ENCODE measurements at regions not wholly inside any gene's neighbourhood (a gene's known extent, or its start where the extent isn't known, plus 50 kb on each side); places are given as distances from the start of the nearest gene placed in this dataset.

- Histone ChIP-seq H3K27ac (ENCODE audit: extremely low read length, insufficient read depth, low read length) (no peak overlapping the region), H3K4me1 (ENCODE audit: insufficient read depth, low read length) (no peaks in the 10 kb centered on the region), H3K4me3 (replicated peaks in 1 of 3; ENCODE audit: insufficient read depth in 1 of 3, low read depth in 2 of 3, low read length in 3 of 3) (no peak overlapping the region), H3K9ac (ENCODE audit: insufficient read depth, low read depth, low read length) (no peak overlapping the region), H3K79me2 (ENCODE audit: insufficient read depth, low read length) (no peaks in the 10 kb centered on the region), H4K20me1 (ENCODE audit: insufficient read depth, low read length) (no peaks in the 10 kb centered on the region), H3K4me2 (ENCODE audit: low read depth, low read length) (no peak overlapping the region), H2AFZ (ENCODE audit: low read length) (no peak overlapping the region), H3K9me3 (ENCODE audit: low read length) (no peaks in the 10 kb centered on the region), H3K27me3 (ENCODE audit: control insufficient read depth in 1 of 2, insufficient read depth in 2 of 2, low read length in 2 of 2) (no peaks in the 10 kb centered on the region), H3K36me3 (replicated peaks in 1 of 2; ENCODE audit: control insufficient read depth in 1 of 2, insufficient read depth in 2 of 2, low read length in 2 of 2) (no peaks in the 10 kb centered on the region)
- ChIA-PET POLR2A (no interaction called here), CTCF (ENCODE audit: low intra/inter-chr PET ratio, low total read pairs) (no interaction called here)
- DNase-seq (ENCODE audit: low spot score) (no peak), FAIRE-seq (no peak), ATAC-seq (no peak)
- intact Hi-C loops (cut with micrococcal nuclease; ENCODE audit: unreplicated experiment) (no loop called here), in situ Hi-C loops (cut with HindIII; ENCODE audit: extremely low pct_ligation_motif_present, low pct_unique_long_range_greater_than_20kb) (no loop called here)
- 2% methylated on average over 2 of the region's 2 CpGs for WGBS (ENCODE audit: low lambda C conversion rate)
- no TSS peak for BruUV-seq (replicated peaks)
- TF ChIP-seq ZNF264 (CRISPR knock-in tag; IDR thresholded peaks at IDR 0.05) (no peak), ASH2L (IDR thresholded peaks at IDR 0.05; ENCODE audit: insufficient read length, low read depth, low read length) (no peak), POLR2G (IDR thresholded peaks at IDR 0.05; ENCODE audit: low read depth, low read length) (no peak), NRL (CRISPR knock-in tag; IDR thresholded peaks at IDR 0.05; ENCODE audit: borderline replicate concordance) (no peak), ZNF337 (CRISPR knock-in tag; IDR thresholded peaks at IDR 0.05; ENCODE audit: borderline replicate concordance, low read depth) (no peak), DNMT3B (CRISPR knock-in tag; conservative IDR thresholded peaks at IDR 0.05) (no peak), NR1H2 (CRISPR knock-in tag; IDR thresholded peaks at IDR 0.05; ENCODE audit: borderline replicate concordance, low read depth) (no peak), ZNF703 (CRISPR knock-in tag; IDR thresholded peaks at IDR 0.05; ENCODE audit: borderline replicate concordance) (no peak), ZFP36L1 (CRISPR knock-in tag; IDR thresholded peaks at IDR 0.05) (no peak), ZNF605 (CRISPR knock-in tag; IDR thresholded peaks at IDR 0.05) (no peak), SIN3A (IDR thresholded peaks at IDR 0.05; ENCODE audit: borderline replicate concordance, low read depth, low read length) (no peak), KDM2A (CRISPR knock-in tag; IDR thresholded peaks at IDR 0.05; ENCODE audit: borderline replicate concordance, low read depth) (no peak), DRAP1 (CRISPR knock-in tag; IDR thresholded peaks at IDR 0.05) (no peak), SKIL (CRISPR knock-in tag; IDR thresholded peaks at IDR 0.05; ENCODE audit: borderline replicate concordance) (no peak), SRSF1 (optimal IDR thresholded peaks at IDR 0.05; ENCODE audit: low read depth, low read length) (no peak), RXRB (CRISPR knock-in tag; IDR thresholded peaks at IDR 0.05; ENCODE audit: borderline replicate concordance) (no peak)
- TF ChIP-seq, protein P1, sequence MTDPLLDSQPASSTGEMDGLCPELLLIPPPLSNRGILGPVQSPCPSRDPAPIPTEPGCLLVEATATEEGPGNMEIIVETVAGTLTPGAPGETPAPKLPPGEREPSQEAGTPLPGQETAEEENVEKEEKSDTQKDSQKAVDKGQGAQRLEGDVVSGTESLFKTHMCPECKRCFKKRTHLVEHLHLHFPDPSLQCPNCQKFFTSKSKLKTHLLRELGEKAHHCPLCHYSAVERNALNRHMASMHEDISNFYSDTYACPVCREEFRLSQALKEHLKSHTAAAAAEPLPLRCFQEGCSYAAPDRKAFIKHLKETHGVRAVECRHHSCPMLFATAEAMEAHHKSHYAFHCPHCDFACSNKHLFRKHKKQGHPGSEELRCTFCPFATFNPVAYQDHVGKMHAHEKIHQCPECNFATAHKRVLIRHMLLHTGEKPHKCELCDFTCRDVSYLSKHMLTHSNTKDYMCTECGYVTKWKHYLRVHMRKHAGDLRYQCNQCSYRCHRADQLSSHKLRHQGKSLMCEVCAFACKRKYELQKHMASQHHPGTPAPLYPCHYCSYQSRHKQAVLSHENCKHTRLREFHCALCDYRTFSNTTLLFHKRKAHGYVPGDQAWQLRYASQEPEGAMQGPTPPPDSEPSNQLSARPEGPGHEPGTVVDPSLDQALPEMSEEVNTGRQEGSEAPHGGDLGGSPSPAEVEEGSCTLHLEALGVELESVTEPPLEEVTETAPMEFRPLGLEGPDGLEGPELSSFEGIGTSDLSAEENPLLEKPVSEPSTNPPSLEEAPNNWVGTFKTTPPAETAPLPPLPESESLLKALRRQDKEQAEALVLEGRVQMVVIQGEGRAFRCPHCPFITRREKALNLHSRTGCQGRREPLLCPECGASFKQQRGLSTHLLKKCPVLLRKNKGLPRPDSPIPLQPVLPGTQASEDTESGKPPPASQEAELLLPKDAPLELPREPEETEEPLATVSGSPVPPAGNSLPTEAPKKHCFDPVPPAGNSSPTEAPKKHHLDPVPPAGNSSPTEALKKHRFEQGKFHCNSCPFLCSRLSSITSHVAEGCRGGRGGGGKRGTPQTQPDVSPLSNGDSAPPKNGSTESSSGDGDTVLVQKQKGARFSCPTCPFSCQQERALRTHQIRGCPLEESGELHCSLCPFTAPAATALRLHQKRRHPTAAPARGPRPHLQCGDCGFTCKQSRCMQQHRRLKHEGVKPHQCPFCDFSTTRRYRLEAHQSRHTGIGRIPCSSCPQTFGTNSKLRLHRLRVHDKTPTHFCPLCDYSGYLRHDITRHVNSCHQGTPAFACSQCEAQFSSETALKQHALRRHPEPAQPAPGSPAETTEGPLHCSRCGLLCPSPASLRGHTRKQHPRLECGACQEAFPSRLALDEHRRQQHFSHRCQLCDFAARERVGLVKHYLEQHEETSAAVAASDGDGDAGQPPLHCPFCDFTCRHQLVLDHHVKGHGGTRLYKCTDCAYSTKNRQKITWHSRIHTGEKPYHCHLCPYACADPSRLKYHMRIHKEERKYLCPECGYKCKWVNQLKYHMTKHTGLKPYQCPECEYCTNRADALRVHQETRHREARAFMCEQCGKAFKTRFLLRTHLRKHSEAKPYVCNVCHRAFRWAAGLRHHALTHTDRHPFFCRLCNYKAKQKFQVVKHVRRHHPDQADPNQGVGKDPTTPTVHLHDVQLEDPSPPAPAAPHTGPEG (CRISPR knock-in tag; IDR thresholded peaks at IDR 0.05) = no peak
Observed at GRCh38 chr4:132992686-132993085, 156.4 kb upstream of the PCDH10 start.

Data from HepG2 (cell line).